RPMI7951 (cell line): ENCODE measurements at regions not wholly inside any gene's neighbourhood (a gene's known extent, or its start where the extent isn't known, plus 50 kb on each side); places are given as distances from the start of the nearest gene placed in this dataset.
A peak's percentile ranks its signal among the peaks of the same experiment; 100 is the strongest.

Source experiments
- DNase-seq: peaks from one replicate; pipeline ENCODE4 v3.0.0-alpha.2; 2012; ENCODE audit warnings: low read depth

DNA sequence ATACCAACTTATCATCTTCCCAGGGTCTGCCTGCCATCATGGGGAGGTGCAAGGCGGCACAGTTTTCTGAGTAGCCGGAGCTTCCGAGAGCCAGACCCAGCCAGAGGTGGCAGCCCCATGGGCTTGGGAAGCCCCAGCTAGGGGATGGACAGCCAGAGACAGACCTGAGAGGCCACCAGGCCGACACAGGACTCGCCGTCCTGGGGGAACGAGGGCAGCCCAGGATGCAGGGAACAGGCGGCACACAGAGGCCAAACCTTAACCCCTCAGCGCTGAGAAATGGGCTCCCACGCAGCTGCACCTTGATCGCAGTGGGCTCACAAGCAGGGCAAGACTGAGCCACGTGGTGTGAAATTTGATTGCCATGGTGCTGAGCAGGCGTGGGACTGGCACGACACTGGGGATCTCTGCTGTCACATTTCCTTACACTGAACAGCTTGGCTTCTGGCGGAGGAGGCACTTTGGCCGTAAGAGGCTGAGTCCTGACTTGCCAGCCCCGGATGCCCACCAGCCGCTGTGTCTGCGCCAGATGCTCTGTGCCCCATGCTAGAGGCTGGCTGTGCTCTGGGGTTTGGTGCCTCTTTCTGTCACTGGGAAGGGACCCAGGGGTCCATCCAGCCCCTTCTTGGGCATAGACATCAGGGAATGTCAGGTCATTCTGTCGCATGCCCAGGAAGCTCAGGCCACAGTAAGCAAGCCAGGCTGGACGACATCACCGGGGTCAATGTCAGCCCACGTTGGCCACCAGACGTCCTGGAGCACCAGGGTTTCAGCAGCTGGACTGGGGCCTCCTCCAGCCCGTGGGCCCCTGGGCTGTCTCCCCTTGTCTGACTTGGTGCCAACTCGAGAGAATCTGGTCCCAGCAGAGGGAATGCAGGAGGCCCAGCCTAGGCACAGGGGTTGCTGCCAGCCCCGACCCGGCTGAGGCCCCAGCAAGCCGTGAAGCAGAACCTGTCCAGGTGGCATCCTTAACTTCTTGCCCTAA is 312.1 kb upstream of the MYT1L start:
- DNase-seq, result no peak

DNA sequence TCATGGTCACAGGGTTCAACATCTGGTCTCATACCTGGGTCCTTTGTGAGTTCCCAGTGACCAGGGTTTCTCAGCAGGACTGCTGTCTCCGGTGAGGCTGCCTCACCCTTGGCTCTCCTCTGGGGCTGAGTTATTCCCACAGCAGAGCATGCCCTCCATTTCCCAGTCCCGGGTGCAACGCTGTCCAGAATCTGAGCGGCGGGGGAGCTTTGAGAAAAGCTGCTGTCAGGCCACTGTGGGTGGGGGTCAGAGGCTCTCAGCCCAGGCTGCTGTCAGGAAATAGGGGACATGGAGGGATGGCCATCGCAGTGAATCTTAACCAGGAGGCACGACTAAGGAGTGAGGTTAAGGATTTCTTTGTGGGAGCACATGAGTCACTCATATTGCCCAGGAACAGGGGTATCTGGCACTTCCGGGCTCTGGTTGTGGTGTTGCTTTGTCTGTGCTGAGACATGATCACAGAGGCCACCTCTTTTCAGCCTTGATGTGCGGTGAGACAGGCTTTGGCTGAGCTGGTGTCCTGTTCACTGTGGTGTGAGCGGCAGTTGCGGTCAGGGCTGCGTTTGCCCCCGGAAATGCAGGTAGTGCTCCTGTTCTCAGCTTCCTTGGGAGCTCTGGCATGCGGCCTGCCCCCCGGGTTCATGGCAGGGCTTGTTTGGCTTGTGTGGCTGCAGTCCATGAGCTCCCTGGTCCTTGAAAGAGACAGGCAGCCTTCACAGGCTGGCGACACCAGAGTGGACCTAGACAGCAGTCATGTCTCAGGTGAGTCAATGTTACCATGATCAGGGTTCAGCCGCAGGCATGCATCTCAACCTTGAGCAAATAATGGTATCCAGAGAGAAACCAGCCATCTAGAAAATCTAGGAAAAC is 310.7 kb upstream of the MYT1L start:
- DNase-seq, result peak; percentile 31

DNA sequence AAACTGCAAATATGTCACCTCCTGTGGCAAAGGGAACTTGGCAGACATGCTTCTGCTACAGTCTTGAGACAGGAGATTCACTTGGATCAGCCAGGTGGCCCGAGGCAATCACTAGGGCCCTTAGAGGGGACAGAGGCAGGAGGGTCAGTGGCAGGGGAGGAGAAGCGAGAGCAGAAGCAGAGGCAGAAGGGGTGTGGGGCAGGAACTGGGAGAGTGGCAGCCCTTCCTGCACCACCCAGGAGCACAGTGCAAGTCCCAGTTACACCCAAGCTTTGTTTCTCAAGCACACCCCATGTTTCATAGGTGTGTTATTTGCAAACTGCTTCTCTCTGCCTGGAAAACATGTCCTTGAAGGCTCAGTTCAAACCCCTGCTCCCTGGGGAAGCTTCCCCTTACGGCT is 309.7 kb upstream of the MYT1L start:
- no peak for DNase-seq

DNA sequence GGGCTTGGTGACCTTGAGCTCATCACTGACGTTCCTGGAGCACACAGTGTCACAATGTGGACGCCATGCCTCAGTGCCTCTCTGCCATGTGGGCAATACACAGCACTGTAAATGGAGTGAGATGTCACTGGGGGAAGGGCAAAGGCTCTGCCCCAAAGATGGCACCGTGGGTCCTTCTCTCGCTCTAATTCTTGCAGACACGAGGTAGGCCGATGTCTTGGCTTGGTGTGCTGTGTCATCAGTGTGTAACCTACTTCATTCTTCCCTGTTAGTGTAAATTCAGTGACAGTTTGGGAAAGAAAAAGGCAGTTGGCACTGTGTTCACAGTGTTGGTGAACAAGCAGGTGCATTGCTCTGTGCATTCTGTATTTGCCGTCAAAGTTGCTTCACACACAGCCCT is 309.3 kb upstream of the MYT1L start:
- DNase-seq, result no peak

DNA sequence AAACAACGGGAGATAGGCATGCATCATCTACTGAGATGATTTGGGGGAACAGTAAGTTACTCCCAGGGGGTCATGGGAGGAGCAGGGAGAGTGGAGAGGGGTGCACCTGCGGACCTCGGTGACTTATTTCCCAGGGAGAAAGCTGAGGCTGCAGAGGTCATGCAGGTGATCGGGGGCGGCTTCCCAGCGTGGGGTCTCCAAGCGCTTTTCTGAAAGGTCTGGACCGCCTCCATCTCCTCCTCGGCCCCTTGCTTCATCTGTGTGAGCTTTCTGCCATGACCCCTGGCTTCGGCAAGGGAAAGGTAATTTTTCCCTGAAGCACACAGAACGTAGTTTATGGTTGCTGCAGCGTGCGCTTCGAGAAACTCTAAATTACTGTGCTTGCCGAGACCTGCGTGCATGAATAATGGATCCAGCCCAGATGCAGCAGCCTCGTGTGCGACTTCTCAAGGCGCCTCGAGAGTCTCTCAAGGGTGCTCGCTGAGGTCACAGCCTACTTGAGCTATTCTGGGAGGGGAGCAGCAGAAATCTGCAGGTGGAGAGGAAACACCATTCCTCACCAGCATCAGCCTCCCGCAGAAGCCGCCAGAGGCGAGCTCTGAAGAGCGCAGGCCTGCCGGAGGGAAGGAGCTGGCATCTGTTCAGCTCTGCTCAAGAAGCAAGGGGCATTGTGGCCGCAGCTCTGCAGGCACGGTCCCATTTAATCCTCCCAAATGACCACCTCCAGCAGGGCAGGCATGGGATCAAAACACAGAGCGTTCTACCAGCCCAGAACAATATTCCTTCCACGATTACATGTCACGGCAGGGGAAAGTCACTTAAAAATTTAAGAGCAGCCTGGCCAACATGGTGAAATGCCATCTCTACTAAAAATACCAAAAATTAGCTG is 308.4 kb upstream of the MYT1L start:
- DNase-seq, result no peak

DNA sequence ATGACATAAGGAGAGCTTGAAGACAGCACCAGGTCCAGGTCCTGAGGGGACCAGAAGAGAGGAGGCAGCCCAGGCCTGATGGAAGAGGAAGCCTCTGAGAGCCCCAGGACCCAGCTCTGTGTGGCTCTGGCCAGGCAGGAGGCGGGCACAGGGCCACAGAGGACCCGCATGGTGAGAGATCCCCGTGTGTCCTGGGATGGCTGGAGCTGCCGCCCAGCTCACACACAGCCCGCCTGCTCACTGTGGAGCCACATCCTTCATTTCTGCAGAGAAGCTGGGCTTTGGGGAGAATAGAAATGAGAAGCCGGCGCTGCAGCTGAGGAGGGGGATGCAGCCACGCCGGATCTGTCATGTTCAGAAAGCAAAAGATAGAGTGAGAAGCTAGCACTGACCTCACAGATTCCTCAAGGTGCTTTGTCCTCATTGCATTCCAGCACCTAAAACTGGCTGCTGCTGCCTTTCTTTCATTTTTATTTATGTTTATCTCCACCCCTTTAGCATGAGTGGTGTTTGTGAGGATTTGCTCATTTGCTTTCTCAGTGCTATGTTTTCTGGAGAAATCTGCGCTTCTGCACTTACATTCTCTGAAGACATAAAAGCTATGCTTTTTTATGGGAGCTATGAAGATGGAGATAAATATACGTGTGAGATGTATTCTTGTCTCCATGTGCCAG is 307.6 kb upstream of the MYT1L start:
- no peak for DNase-seq

DNA sequence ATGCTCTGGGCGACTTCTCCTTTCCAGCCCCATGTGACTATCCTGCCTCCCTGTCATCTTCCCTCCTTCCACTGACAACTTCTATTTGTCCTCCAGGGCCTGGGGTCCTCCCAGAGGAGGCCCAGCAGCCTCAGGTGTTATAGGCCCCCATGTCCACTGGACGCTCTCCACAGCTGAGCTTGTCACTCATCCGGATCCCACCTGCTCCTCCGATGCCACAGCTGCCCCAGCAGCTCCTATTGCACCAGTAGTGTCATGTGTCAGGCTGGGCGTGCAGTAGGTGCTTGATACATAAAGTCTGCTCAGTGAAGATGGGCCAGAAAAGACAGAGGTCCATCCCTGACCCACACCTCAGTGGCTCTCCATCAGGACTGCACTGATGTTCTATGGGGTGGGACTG is 305.7 kb upstream of the MYT1L start:
- no peak for DNase-seq

DNA sequence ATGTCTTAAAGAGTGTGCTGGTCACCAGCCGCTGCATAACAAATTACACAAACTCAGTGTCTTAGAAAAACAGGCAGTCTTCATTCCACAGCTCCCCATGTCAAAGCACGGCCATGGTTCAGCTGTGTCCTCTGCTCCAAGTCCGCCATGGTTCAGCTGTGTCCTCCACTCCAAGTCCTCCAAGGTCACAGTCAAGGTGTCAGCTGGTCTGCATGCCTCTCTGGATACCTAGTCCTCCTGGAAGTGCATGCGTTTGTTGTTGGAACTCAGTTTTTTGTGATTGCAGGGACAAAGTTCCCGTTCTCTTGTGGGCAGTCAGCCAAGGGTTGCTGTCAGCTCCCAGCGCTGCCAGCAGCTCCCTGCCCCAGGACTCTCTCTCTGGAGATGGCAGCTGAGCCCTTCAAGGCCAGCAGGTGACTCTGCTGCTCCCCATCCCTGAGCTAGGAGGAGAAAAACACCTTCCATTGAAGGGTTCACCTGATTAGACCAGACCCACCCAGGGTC is 304.0 kb upstream of the MYT1L start:
- no peak for DNase-seq

DNA sequence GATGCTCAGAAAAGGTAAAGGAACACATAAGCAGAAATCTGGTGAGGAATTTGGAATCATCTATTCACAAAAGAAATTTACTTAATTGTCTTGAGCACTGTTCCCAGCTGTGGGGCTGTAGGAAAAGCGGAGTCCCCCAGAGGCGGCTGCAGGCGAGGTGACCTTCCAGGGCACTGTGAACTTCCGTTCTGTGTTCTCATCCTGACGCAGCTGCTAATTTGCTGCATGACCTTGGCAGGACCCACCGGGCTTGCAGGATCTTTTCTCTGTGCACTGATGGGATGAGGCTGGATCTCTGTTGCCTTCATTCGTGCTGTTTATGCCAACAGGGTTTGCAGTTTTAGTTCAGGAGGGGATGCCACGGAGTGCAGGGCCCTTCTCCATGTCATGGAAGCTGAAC is 301.9 kb upstream of the MYT1L start:
- no peak for DNase-seq

DNA sequence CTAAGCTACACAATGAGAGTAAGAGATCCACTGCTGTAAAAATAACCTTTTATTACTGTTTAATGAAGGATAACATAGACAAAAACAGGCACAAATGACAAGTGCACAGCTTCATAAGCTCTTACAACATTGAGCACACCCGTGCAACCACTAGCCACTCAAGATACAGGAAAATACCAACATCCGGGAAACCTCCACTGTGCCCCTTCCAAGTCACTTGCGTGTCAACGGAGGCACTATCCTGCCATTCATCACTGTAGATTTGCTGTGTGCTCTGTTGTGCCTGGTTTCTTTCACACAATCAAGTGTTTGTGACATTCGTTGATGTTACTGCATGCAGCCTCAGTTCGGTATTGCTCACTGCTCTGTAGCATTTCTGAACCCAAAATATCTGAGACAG is 292.9 kb upstream of the MYT1L start:
- no peak for DNase-seq

DNA sequence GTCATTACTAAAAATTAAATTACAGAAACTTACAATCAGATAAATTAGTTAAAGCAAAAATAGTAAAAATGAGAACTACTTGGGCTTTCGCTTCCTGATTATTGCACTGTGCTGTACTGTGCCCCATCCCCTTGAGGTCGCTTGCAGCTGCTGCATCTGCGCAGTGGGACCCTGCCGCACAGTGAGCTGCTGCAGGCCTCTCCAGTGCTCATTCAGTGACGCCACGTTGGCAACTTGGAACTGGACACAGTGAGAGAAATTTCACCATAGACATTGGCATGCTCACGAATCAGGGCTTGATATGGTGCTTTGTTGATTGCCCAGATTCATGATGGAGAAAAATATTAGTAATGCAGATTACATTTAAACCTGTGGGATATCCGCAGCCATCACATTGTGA is 290.8 kb upstream of the MYT1L start:
- DNase-seq, result no peak

DNA sequence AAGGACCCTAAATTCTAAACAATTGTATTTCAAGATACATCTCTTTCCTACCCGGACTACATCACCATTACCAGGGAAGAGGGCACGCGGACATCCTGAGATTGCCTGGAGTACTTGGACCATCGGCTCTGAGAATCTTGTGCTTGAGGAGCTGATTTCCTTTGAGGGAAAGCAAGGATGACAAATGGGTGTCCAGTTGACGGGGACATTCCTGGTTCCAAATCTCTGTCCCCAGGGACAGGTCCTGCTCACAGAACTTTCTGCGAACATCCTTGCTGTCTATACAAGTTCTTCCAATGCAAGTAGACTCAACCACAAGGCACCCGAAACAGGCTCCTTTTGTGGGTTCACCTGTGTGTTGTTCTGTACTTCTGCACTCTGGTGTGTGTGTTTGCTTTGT is 289.5 kb upstream of the MYT1L start:
- DNase-seq, result no peak

DNA sequence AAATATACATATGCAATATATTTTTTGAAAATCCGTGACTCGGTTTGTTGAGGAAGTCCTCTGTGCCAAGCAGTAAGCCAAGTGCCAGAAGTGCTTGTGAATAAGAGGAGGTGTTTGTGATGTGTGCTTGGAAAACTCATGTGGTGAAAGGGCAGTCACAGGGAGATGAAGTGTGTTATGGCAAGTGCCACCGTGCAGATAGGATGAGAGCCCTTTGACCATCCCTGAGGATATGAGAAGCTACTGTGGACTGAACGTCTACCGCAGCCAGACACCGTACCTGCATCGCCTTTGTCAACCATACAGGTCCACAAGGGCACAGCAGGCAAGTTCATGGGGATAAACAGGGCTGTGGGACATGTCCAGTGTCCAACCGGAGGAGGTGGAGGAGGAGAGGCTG is 288.9 kb upstream of the MYT1L start:
- no peak for DNase-seq

DNA sequence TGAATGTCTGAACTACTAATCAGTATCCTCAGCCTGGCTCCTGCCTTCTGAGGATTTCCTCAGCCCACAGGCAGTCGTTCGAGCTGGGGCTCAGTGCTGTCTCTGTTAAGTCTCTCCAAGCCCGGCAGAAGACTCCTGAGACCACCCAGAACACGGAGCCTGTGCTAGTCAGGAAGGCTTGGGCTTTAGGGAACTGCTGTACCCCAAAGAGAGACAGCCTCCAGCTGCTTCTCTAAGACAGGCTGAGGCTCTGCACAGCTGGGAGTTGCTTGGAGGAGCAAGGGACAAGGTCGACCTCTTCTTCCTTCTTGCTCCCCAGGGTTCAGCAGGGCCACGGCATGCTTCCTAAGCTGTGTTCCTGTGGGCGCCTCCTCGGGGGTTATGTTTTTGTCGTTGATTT is 283.4 kb upstream of the MYT1L start:
- DNase-seq, result no peak

DNA sequence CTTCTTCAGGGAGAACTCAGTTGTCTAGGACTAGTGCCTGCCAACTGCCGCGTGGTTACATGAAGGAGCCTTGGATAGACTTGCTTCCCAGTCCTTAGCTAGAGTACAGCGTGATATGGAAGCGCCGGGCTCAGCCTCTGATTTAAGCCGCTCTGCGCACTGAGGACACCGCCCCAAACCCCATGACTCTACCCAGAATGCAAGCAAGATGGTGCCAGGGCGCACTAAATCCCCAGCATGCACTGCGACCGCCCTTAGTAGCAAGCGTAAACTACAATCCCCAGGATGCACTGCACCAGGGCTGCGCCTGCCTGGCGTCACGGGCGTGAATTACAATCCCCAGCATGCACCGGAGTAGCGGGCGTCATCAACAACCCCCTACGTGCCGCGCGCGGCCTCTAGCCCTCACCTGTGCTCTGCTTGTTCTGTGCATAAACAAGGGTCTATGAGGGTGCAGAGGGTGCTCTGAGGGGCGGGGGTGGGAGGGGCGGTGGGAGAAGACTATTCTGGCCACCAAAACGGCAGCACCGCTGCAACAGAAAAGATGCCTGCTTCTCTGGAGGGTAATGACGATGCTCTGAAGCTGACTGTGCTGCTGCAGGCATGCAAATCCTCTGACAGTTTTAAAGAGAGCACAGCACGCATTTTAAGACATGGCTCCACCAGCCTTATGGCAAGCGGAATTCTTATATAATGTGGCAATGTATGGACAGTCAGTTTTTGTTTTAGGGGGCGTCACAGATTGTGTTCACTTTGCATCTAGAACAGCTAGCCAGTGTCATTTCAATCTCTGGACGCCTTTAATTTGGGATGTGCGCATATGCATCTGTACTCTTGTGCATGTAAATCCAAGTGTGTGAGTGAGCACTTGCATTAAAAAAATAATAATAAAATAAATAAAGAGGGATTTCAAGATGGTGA is 282.5 kb upstream of the MYT1L start:
- peak; percentile 96 for DNase-seq

DNA sequence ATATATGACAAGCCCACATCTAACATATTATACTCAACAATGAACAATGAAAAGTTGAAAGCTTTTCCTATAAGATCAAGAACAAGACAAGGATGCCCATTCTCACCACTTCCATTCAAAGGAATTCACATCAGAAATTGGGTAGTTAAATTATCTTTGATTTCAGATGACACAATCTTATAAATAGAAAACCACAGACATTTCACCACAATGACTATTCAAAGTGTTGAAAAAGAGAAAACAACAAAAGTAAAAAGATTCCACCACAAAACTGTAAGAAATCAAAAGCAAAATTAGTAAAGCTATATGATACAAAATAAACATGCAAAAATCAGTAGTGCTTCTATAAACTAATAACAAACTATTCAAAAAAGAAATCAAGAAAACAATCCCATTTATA is 279.7 kb upstream of the MYT1L start:
- no peak for DNase-seq

DNA sequence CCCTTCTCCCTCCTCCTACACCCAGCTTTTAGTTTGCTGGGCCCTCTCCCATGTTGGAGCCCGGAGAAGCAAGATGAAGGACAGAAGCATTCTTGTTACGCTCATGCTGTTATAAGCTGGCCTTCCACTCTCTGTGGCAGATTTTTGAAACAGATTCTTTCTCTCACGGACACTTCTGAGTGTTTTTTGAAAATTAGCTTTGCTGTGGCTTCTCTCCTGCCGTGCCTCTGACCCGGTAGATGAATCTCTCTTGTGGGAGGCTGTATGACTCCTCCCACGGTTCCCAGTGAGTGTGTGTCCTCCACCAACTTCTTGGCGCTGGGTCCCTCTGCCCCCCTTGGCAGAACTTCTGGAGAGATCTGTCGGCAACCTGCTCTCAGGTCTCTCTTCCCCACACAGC is 269.3 kb upstream of the MYT1L start:
- no peak for DNase-seq

DNA sequence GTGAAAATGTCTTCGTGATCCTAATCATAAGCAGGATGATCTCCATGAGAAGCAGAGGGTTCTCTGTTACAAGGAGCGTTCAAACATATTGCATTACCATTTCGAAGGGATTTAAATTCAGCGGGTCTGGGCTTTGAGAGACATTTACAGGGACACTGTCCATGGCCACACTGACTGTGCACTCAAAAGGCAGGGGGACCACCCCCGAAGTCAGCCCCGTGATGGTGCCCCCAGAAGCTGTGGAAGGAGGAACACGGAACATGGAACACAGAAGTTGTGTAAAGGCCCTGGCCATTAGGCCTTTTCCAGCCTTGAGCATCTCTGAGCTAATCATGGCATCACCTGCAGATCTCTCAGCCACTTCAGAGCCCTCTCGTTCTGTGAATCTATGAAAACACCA is 268.4 kb upstream of the MYT1L start:
- no peak for DNase-seq

DNA sequence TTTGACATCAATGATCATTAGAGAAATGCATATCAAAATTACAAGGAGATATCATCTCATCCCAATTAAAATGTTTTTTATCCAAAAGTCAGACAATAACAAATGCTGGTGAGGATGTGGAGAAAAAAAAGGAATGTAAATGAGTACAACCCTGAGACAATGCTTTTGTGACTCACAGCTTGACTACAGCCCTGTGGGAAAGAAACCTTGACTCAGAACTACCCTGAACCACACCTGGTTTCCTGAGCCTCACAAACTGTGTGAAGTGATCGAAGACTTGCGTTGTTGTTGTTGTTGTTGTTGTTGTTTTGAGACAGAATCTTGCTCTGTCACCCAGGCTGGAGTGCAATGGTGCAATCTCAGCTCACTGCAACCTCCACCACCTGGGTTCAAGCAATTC is 266.6 kb upstream of the MYT1L start:
- no peak for DNase-seq

DNA sequence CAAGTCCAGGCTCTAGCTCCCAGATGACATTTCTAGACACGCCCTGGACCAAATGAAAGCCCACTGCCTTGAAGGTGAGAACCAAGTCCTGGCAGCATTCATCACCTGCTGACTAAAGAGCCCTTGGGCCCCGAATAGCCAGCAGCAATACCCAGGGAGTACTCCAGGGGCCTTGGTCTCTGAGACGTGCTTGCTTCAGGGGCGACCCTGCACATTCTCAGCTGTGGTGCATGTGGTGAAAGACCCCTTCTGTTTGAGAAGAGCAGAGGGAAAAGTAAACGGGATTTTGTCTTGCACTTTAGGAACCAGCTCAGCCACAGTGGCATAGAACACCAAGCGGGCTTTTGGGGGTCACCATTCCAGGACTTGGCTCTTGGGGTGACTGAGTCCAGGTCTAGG is 260.5 kb upstream of the MYT1L start:
- DNase-seq, result no peak
